ENCODE measurements at regions not wholly inside any gene's neighbourhood (a gene's known extent, or its start where the extent isn't known, plus 50 kb on each side); places are given as distances from the start of the nearest gene placed in this dataset.

- Histone ChIP-seq H3K27me3 (no peaks in the 10 kb centered on the region), H3K4me1 (peaks cover 0 to 7% (median 0%) of the 10 kb centered on the region in 4 donors), H3K36me3 (no peaks in the 10 kb centered on the region), H3K27ac (no peak overlapping the region), H3K4me3 (no peak overlapping the region), H3K9me3 (no peaks in the 10 kb centered on the region)
- TF ChIP-seq POLR2AphosphoS5 (IDR thresholded peaks at IDR 0.05) (no peak), CTCF (IDR thresholded peaks at IDR 0.05) (no peak), POLR2A (IDR thresholded peaks at IDR 0.05) (no peak), EP300 (IDR thresholded peaks at IDR 0.05; ENCODE audit: low read depth) (no peak)
- intact Hi-C loops (cut with DNase I; ENCODE audit: low total_unique reads) = no loop called here
- in situ Hi-C loops (cut with MboI; ENCODE audit: low pct_ligation_motif_present in 1 of 4, low pct_unique_long_range_greater_than_20kb in 1 of 4, low sequenced_read_pairs in 3 of 4) = no loop called here
- WGBS, 2 donors (ENCODE audit: low coverage in 1 of 2) = 13 to 24% methylated on average over 3 to 5 of the region's 5 CpGs
- no peak for DNase-seq
Measured at GRCh38 chr9:105911104-105911911, 217.0 kb downstream of the TMEM38B start.

GRCh38 chr9:105912157-105912862 is 218.0 kb downstream of the TMEM38B start:
- 64% methylated on average over 1 of the region's 1 CpG; no CpG with 5 or more reads in 1 of the 2 donors for WGBS, 2 donors (ENCODE audit: low coverage in 1 of 2)
- no peak for DNase-seq
- H3K36me3 ChIP-seq = no peaks in the 10 kb centered on the region
- H3K27me3 ChIP-seq = no peaks in the 10 kb centered on the region
- H3K27ac ChIP-seq = no peak overlapping the region
- intact Hi-C loops (cut with DNase I; ENCODE audit: low total_unique reads) = no loop called here
- in situ Hi-C loops (cut with MboI; ENCODE audit: low pct_ligation_motif_present in 1 of 4, low pct_unique_long_range_greater_than_20kb in 1 of 4, low sequenced_read_pairs in 3 of 4) = no loop called here
- no peak for TF ChIP-seq CTCF (IDR thresholded peaks at IDR 0.05)
- TF ChIP-seq POLR2AphosphoS5 (IDR thresholded peaks at IDR 0.05) = no peak
- TF ChIP-seq POLR2A (IDR thresholded peaks at IDR 0.05) = no peak
- no peak for TF ChIP-seq EP300 (IDR thresholded peaks at IDR 0.05; ENCODE audit: low read depth)
- H3K4me3 ChIP-seq = no peak overlapping the region
- H3K4me1 ChIP-seq = peaks cover 0 to 7% (median 0%) of the 10 kb centered on the region in 4 donors
- no peaks in the 10 kb centered on the region for H3K9me3 ChIP-seq

DNA sequence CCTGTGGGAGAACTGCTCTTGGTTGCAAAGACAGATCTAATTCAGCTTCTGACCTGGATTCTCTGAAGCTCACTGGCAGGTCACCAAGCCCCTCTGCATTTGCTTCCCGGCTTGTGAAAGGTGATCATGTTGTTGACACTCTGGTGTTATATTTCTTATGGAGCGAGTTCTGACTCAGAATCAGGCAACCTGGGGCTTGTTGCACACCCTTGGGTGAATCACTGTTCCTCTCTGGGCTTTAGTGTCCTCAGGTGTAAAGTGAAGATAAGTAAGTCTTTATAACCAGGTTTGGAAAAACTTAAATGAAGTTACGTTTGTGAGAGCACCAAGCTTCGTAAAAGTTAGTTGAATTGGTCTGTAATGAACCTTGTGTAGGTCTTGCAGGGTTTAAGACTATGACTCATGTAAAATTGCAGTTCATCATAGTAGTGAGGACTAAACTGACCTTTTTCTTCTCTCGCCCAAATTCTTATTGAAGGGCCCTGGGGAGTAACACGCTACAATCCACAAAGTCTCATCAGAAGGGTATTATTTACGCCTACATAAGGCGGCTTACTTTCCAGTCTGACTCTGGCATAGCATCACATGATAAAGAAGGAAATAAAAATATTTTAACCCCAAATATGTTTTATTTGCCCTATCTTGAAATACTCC is 218.6 kb downstream of the TMEM38B start:
- no peaks in the 10 kb centered on the region for H3K27me3 ChIP-seq
- TF ChIP-seq CTCF (IDR thresholded peaks at IDR 0.05) = no peak
- no peak for TF ChIP-seq EP300 (IDR thresholded peaks at IDR 0.05; ENCODE audit: low read depth)
- no peak for TF ChIP-seq POLR2AphosphoS5 (IDR thresholded peaks at IDR 0.05)
- TF ChIP-seq POLR2A (IDR thresholded peaks at IDR 0.05) = no peak
- no peaks in the 10 kb centered on the region for H3K36me3 ChIP-seq
- peaks cover 0 to 7% (median 0%) of the 10 kb centered on the region in 4 donors for H3K4me1 ChIP-seq
- H3K27ac ChIP-seq = no peak overlapping the region
- H3K9me3 ChIP-seq = no peaks in the 10 kb centered on the region
- DNase-seq = no peak
- no peak overlapping the region for H3K4me3 ChIP-seq
- 73 to 83% methylated on average over 8 of the region's 8 CpGs for WGBS, 2 donors (ENCODE audit: low coverage in 1 of 2)
- intact Hi-C loops (cut with DNase I; ENCODE audit: low total_unique reads) = no loop called here
- in situ Hi-C loops (cut with MboI; ENCODE audit: low pct_ligation_motif_present in 1 of 4, low pct_unique_long_range_greater_than_20kb in 1 of 4, low sequenced_read_pairs in 3 of 4) = no loop called here

DNA sequence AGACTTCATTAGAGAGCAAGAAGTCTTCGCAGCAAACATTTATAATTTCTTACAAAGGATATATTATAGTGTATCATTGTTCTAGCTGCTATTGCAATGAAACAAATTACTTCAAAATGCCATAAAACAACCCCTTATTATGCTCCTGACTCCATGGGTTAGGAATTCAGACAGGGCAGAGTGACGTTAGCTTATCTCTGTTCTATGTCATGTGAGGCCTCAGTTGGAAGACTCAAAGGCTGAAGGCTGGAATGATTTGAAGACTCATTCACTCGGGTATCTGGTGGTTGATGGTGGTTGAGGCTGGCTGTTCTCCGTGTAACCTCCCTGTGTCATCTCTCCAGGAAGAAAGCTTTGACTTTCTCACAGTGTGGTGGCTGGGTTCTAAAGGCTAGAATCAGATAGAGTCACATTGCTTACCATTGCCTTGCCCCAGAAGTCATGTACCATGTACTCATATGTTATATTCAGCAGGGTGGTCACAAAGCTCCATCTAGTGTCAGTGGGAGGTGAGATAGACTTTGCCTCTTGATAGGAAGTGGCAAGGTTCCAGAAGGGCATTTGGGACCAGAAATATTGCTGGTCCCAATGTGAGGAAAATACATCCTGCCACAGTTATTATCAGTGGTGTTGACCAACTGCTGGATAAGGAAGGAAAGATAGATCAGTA is 226.9 kb downstream of the TMEM38B start:
- intact Hi-C loops (cut with DNase I; ENCODE audit: low total_unique reads) = no loop called here
- H3K36me3 ChIP-seq = no peaks in the 10 kb centered on the region
- no peak for DNase-seq
- in situ Hi-C loops (cut with MboI; ENCODE audit: low pct_ligation_motif_present in 1 of 4, low pct_unique_long_range_greater_than_20kb in 1 of 4, low sequenced_read_pairs in 3 of 4) = no loop called here
- H3K27ac ChIP-seq = no peak overlapping the region
- H3K9me3 ChIP-seq = no peaks in the 10 kb centered on the region
- no peaks in the 10 kb centered on the region for H3K4me1 ChIP-seq
- WGBS, 2 donors (ENCODE audit: low coverage in 1 of 2) = 44 to 47% methylated on average over 4 of the region's 4 CpGs
- no peak overlapping the region for H3K4me3 ChIP-seq
- no peaks in the 10 kb centered on the region for H3K27me3 ChIP-seq
- no peak for TF ChIP-seq EP300 (IDR thresholded peaks at IDR 0.05; ENCODE audit: low read depth)
- TF ChIP-seq POLR2A (IDR thresholded peaks at IDR 0.05) = no peak
- no peak for TF ChIP-seq POLR2AphosphoS5 (IDR thresholded peaks at IDR 0.05)
- no peak for TF ChIP-seq CTCF (IDR thresholded peaks at IDR 0.05)
